ENCODE measurements at regions not wholly inside any gene's neighbourhood (a gene's known extent, or its start where the extent isn't known, plus 50 kb on each side); places are given as distances from the start of the nearest gene placed in this dataset.

DNA sequence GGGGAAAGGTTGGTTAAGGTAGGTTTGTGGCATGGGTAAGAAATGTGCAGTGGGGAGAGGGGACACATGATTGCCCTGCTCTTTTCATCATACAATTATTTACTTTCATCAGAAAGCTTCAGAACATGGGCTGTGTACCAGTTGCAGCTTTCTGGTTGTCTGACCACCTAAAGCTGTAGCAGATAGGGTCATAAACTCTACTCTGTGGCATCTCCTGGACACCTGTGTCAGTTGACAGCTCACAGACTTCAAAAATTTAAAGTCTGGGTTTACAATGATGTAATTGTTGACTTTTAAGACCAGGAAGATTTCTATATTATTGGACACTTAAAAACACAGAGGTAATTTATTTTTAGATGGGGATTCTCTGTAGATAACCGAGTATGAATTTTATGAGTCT, 222.7 kb upstream of the PRR16 start:
- no peaks in the 10 kb centered on the region for H3K4me1 ChIP-seq (ENCODE audit: insufficient read depth, insufficient read length)
- H3K9ac ChIP-seq (ENCODE audit: insufficient read length, low read depth): no peak overlapping the region
- TF ChIP-seq YY1 (IDR thresholded peaks at IDR 0.05; ENCODE audit: insufficient read depth, insufficient read length): no peak
- TF ChIP-seq ZNF274 (IDR thresholded peaks at IDR 0.05; ENCODE audit: low read depth, low read length): no peak
- no peak for TF ChIP-seq SUZ12 (IDR thresholded peaks at IDR 0.05; ENCODE audit: extremely low read depth, insufficient read depth, insufficient read length)
- H3K27me3 ChIP-seq (ENCODE audit: insufficient read depth, insufficient read length): no peaks in the 10 kb centered on the region
- no peak for DNase-seq (ENCODE audit: low read depth, low spot score)
- no peaks in the 10 kb centered on the region for H3K9me3 ChIP-seq (ENCODE audit: insufficient read depth, low read length)
- H3K36me3 ChIP-seq (ENCODE audit: insufficient read depth, insufficient read length, low read length): no peaks in the 10 kb centered on the region
- H3K4me3 ChIP-seq (ENCODE audit: insufficient read length, low read depth): no peak overlapping the region

DNA sequence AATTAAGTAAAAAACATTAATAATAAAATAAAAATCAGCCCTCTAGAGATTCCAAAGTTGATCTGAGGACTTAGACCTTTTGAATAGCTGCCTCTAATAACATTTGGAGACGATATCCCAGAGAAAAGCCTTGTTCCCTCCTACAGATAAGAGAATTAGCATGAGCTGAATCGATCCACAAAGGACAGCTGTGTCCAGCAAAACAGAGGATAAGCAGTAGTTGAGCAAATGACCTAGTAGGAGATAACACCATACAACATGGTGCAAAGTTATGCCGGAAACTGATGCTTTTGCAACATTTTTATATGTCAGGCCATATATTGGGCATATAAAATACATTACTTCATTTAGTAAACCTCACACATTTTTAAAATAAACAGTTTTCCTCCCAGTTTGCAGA, 212.2 kb upstream of the PRR16 start:
- Histone ChIP-seq H3K9me3 (ENCODE audit: insufficient read depth, low read length) (no peaks in the 10 kb centered on the region), H3K4me1 (ENCODE audit: insufficient read depth, insufficient read length) (no peaks in the 10 kb centered on the region), H3K9ac (ENCODE audit: insufficient read length, low read depth) (no peak overlapping the region), H3K27me3 (ENCODE audit: insufficient read depth, insufficient read length) (no peaks in the 10 kb centered on the region), H3K36me3 (ENCODE audit: insufficient read depth, insufficient read length, low read length) (no peaks in the 10 kb centered on the region), H3K4me3 (ENCODE audit: insufficient read length, low read depth) (no peak overlapping the region)
- no peak for DNase-seq (ENCODE audit: low read depth, low spot score)
- no peak for TF ChIP-seq SUZ12 (IDR thresholded peaks at IDR 0.05; ENCODE audit: extremely low read depth, insufficient read depth, insufficient read length)
- no peak for TF ChIP-seq YY1 (IDR thresholded peaks at IDR 0.05; ENCODE audit: insufficient read depth, insufficient read length)
- TF ChIP-seq ZNF274 (IDR thresholded peaks at IDR 0.05; ENCODE audit: low read depth, low read length): no peak

DNA sequence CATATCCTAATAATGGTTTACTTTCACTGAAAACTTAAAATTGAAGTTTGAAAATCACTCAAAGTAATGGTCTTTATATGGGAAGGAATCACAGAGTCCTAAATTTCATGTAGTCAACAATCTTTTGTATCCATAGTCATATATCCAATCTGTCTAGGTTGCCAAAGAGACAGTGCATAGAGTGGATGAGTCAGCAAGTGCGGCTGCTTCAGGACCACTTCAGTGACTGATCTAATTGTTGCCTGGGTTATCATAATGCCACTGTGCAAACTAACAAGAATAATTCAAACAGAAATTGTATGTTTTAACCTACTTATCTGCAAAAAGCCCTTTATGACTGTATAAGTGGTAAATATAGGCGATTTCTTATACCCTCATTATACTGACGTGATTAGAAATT, 211.3 kb upstream of the PRR16 start:
- TF ChIP-seq ZNF274 (IDR thresholded peaks at IDR 0.05; ENCODE audit: low read depth, low read length) (no peak), YY1 (IDR thresholded peaks at IDR 0.05; ENCODE audit: insufficient read depth, insufficient read length) (no peak)
- Histone ChIP-seq H3K36me3 (ENCODE audit: insufficient read depth, insufficient read length, low read length) (no peaks in the 10 kb centered on the region), H3K27me3 (ENCODE audit: insufficient read depth, insufficient read length) (no peaks in the 10 kb centered on the region), H3K9me3 (ENCODE audit: insufficient read depth, low read length) (no peaks in the 10 kb centered on the region), H3K4me3 (ENCODE audit: insufficient read length, low read depth) (no peak overlapping the region), H3K4me1 (ENCODE audit: insufficient read depth, insufficient read length) (no peaks in the 10 kb centered on the region), H3K9ac (ENCODE audit: insufficient read length, low read depth) (no peak overlapping the region)
- DNase-seq (ENCODE audit: low read depth, low spot score): no peak

DNA sequence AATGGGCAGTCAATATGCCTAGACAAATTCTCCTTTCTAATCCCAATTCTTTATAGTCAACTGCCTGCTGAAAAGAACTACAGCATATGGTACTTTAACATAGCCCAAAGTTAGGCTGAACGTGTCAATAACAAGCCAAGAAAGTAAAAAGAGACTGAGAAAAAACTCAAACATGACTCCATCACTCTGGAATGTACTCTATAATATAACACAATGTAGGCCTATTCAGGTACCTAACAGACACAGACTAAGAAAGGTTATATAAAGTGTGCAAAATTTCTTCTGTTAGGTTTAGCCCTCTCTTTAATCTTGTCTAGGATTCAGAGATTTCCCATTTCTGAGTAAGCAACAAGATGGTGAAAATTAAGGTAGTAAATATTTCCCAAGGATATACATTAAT, 209.7 kb upstream of the PRR16 start:
- H3K9ac ChIP-seq (ENCODE audit: insufficient read length, low read depth): no peak overlapping the region
- TF ChIP-seq SUZ12 (IDR thresholded peaks at IDR 0.05; ENCODE audit: extremely low read depth, insufficient read depth, insufficient read length) (no peak), ZNF274 (IDR thresholded peaks at IDR 0.05; ENCODE audit: low read depth, low read length) (no peak), YY1 (IDR thresholded peaks at IDR 0.05; ENCODE audit: insufficient read depth, insufficient read length) (no peak)

DNA sequence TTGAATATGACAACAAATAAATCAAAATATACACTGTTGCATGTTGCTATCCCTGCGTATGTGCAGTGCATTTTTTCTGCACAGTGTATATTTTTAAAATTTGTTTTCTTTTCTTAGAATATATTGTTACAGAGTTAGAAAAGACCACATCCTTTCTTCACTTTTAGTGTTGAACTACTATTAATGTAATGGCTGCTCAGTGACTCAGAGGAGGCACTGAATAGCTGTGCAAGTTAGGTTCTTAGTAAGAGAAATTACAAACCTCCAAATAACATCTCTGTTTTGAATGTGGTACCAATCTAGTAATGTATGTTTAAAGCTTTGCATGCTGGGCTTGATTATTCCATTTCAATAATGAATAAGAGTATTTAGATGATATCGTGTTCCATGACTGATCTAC, 208.9 kb upstream of the PRR16 start:
- Histone ChIP-seq H3K9me3 (ENCODE audit: insufficient read depth, low read length) (no peaks in the 10 kb centered on the region), H3K4me3 (ENCODE audit: insufficient read length, low read depth) (no peak overlapping the region), H3K27me3 (ENCODE audit: insufficient read depth, insufficient read length) (no peaks in the 10 kb centered on the region), H3K4me1 (ENCODE audit: insufficient read depth, insufficient read length) (no peaks in the 10 kb centered on the region), H3K36me3 (ENCODE audit: insufficient read depth, insufficient read length, low read length) (no peaks in the 10 kb centered on the region), H3K9ac (ENCODE audit: insufficient read length, low read depth) (no peak overlapping the region)
- TF ChIP-seq YY1 (IDR thresholded peaks at IDR 0.05; ENCODE audit: insufficient read depth, insufficient read length) (no peak), ZNF274 (IDR thresholded peaks at IDR 0.05; ENCODE audit: low read depth, low read length) (no peak), SUZ12 (IDR thresholded peaks at IDR 0.05; ENCODE audit: extremely low read depth, insufficient read depth, insufficient read length) (no peak)
- no peak for DNase-seq (ENCODE audit: low read depth, low spot score)

More for the DNA sequence above, 209.7 kb upstream of the PRR16 start:
- H3K4me3 ChIP-seq (ENCODE audit: insufficient read length, low read depth): no peak overlapping the region
- H3K9me3 ChIP-seq (ENCODE audit: insufficient read depth, low read length): no peaks in the 10 kb centered on the region
- no peaks in the 10 kb centered on the region for H3K4me1 ChIP-seq (ENCODE audit: insufficient read depth, insufficient read length)
- no peak for DNase-seq (ENCODE audit: low read depth, low spot score)
- H3K27me3 ChIP-seq (ENCODE audit: insufficient read depth, insufficient read length): no peaks in the 10 kb centered on the region
- H3K36me3 ChIP-seq (ENCODE audit: insufficient read depth, insufficient read length, low read length): no peaks in the 10 kb centered on the region

DNA sequence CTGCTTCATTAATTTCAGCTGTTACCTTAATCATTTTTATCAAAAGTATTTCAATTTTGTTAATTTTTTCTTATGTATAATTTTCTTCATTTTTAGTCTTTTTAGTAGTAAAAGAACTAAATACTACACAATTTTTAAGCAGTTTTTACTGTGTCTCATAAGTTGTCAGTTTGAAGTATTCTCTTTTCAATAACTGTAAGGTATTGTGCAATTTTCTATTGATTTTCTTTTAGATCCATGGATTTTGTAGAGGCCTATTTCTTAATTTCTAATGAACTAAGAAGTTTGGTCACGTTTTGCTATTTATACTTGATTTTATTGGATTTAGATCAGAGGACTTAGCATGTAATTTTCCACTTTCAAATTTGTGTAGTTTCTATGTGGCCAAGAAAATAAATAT, 207.7 kb upstream of the PRR16 start:
- Histone ChIP-seq H3K27me3 (ENCODE audit: insufficient read depth, insufficient read length) (no peaks in the 10 kb centered on the region), H3K9me3 (ENCODE audit: insufficient read depth, low read length) (no peaks in the 10 kb centered on the region), H3K9ac (ENCODE audit: insufficient read length, low read depth) (no peak overlapping the region), H3K4me3 (ENCODE audit: insufficient read length, low read depth) (no peak overlapping the region), H3K4me1 (ENCODE audit: insufficient read depth, insufficient read length) (no peaks in the 10 kb centered on the region), H3K36me3 (ENCODE audit: insufficient read depth, insufficient read length, low read length) (no peaks in the 10 kb centered on the region)
- DNase-seq (ENCODE audit: low read depth, low spot score): no peak
- TF ChIP-seq SUZ12 (IDR thresholded peaks at IDR 0.05; ENCODE audit: extremely low read depth, insufficient read depth, insufficient read length): no peak

DNA sequence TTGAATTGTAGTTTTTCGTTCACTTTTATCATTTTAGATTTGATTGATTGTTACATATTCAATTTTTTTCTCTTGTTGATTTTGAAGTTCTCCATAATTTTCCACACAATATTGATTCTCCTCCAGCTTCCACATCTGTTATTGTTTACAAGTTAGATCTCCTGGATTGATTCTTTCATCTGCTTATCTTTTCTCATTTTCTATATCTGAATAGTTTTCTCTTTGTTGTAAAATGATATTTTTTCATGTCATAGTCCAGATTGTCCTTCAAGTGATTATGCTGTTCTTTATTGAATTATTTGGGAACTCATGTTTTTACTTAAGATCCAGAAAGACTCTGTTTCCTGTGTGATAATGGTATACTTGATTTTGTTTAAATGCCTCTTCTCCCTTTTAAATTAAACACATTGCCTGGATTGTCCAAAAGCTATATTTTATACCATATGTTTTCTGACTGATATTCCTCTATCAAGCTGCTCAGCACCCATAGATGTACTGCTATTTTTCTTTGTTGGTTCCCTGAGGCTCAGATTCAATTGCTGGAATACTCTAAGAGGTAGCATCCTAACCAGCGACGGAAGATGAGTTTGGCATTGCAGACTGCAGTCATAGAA, 206.6 kb upstream of the PRR16 start:
- H3K4me1 ChIP-seq (ENCODE audit: insufficient read depth, insufficient read length): no peaks in the 10 kb centered on the region
- H3K27me3 ChIP-seq (ENCODE audit: insufficient read depth, insufficient read length): no peaks in the 10 kb centered on the region
- H3K9ac ChIP-seq (ENCODE audit: insufficient read length, low read depth): no peak overlapping the region
- no peak for DNase-seq (ENCODE audit: low read depth, low spot score)
- H3K36me3 ChIP-seq (ENCODE audit: insufficient read depth, insufficient read length, low read length): no peaks in the 10 kb centered on the region
- no peaks in the 10 kb centered on the region for H3K9me3 ChIP-seq (ENCODE audit: insufficient read depth, low read length)
- H3K4me3 ChIP-seq (ENCODE audit: insufficient read length, low read depth): no peak overlapping the region
- TF ChIP-seq SUZ12 (IDR thresholded peaks at IDR 0.05; ENCODE audit: extremely low read depth, insufficient read depth, insufficient read length) (no peak), YY1 (IDR thresholded peaks at IDR 0.05; ENCODE audit: insufficient read depth, insufficient read length) (no peak), ZNF274 (IDR thresholded peaks at IDR 0.05; ENCODE audit: low read depth, low read length) (no peak)

DNA sequence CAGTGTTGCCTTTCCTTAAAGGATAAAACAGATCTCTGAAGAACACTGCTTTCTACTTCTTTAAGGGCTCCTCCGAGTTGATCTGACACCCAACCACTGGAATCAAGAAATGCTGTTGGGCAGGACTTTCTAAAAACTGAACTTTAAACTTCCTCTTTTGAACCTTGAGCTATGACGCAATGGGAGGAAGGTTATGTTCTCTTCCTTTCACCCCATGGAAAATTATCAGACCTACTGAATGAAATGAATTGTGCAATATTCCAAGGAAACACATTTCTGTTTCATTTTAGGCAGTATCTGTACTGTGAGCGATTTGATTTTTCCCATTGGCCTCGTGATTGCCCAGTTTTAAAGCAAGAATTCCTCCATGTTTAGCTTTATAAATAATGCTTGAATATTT, 206.0 kb upstream of the PRR16 start:
- Histone ChIP-seq H3K36me3 (ENCODE audit: insufficient read depth, insufficient read length, low read length) (no peaks in the 10 kb centered on the region), H3K4me3 (ENCODE audit: insufficient read length, low read depth) (no peak overlapping the region), H3K9ac (ENCODE audit: insufficient read length, low read depth) (no peak overlapping the region), H3K9me3 (ENCODE audit: insufficient read depth, low read length) (no peaks in the 10 kb centered on the region), H3K4me1 (ENCODE audit: insufficient read depth, insufficient read length) (no peaks in the 10 kb centered on the region), H3K27me3 (ENCODE audit: insufficient read depth, insufficient read length) (no peaks in the 10 kb centered on the region)
- no peak for DNase-seq (ENCODE audit: low read depth, low spot score)
- TF ChIP-seq ZNF274 (IDR thresholded peaks at IDR 0.05; ENCODE audit: low read depth, low read length) (no peak), YY1 (IDR thresholded peaks at IDR 0.05; ENCODE audit: insufficient read depth, insufficient read length) (no peak), SUZ12 (IDR thresholded peaks at IDR 0.05; ENCODE audit: extremely low read depth, insufficient read depth, insufficient read length) (no peak)
